ENCODE measurements at regions not wholly inside any gene's neighbourhood (a gene's known extent, or its start where the extent isn't known, plus 50 kb on each side); places are given as distances from the start of the nearest gene placed in this dataset.

DNA sequence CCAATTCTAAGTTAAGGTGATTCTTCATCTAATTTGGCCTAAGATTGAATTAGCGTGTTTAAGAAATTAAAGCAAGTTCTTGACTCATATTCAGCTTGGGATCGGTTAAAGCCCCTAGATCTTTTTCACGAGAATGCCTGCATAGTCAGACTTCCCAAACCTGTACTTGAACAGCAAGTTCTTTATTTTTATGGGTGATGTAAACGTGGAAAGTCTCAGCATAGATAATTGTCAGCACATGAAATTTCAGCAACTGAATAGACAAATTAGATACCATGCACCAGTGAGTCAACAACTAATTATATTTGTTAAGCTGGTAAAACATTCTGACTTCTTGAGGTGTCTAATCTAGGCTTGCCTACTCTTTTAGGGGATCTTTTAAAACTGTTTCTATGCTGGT lies 183.1 kb upstream of the TNFAIP3 start:
- intact Hi-C loops (cut with micrococcal nuclease; ENCODE audit: unreplicated experiment) = no loop called here
- TF ChIP-seq, protein P1, sequence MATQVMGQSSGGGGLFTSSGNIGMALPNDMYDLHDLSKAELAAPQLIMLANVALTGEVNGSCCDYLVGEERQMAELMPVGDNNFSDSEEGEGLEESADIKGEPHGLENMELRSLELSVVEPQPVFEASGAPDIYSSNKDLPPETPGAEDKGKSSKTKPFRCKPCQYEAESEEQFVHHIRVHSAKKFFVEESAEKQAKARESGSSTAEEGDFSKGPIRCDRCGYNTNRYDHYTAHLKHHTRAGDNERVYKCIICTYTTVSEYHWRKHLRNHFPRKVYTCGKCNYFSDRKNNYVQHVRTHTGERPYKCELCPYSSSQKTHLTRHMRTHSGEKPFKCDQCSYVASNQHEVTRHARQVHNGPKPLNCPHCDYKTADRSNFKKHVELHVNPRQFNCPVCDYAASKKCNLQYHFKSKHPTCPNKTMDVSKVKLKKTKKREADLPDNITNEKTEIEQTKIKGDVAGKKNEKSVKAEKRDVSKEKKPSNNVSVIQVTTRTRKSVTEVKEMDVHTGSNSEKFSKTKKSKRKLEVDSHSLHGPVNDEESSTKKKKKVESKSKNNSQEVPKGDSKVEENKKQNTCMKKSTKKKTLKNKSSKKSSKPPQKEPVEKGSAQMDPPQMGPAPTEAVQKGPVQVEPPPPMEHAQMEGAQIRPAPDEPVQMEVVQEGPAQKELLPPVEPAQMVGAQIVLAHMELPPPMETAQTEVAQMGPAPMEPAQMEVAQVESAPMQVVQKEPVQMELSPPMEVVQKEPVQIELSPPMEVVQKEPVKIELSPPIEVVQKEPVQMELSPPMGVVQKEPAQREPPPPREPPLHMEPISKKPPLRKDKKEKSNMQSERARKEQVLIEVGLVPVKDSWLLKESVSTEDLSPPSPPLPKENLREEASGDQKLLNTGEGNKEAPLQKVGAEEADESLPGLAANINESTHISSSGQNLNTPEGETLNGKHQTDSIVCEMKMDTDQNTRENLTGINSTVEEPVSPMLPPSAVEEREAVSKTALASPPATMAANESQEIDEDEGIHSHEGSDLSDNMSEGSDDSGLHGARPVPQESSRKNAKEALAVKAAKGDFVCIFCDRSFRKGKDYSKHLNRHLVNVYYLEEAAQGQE (IDR thresholded peaks at IDR 0.05; ENCODE audit: insufficient read depth in 1 of 2, low read depth in 2 of 2, low read length in 1 of 2) = no peak
- TF ChIP-seq POLR2AphosphoS5 (IDR thresholded peaks at IDR 0.05; ENCODE audit: low read depth, low read length) (no peak), SIN3A (IDR thresholded peaks at IDR 0.05; ENCODE audit: borderline replicate concordance, insufficient read depth, low read depth, low read length) (no peak), TCF7L2 (IDR thresholded peaks at IDR 0.05; ENCODE audit: low read depth, low read length) (no peak)
- TF ChIP-seq, protein P2, sequence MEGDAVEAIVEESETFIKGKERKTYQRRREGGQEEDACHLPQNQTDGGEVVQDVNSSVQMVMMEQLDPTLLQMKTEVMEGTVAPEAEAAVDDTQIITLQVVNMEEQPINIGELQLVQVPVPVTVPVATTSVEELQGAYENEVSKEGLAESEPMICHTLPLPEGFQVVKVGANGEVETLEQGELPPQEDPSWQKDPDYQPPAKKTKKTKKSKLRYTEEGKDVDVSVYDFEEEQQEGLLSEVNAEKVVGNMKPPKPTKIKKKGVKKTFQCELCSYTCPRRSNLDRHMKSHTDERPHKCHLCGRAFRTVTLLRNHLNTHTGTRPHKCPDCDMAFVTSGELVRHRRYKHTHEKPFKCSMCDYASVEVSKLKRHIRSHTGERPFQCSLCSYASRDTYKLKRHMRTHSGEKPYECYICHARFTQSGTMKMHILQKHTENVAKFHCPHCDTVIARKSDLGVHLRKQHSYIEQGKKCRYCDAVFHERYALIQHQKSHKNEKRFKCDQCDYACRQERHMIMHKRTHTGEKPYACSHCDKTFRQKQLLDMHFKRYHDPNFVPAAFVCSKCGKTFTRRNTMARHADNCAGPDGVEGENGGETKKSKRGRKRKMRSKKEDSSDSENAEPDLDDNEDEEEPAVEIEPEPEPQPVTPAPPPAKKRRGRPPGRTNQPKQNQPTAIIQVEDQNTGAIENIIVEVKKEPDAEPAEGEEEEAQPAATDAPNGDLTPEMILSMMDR (IDR thresholded peaks at IDR 0.05) = no peak
- DNase-seq (ENCODE audit: low read depth, low spot score) (no peak), ATAC-seq (no peak)
- no peaks in the 10 kb centered on the region for H3K9me3 ChIP-seq (ENCODE audit: control insufficient read depth, insufficient read depth, low read depth, low read length)
- no peak overlapping the region for H3K27ac ChIP-seq (ENCODE audit: low read length)
- no peaks in the 10 kb centered on the region; the same call in 1 of the 2 replicates for H3K27me3 ChIP-seq (ENCODE audit: control insufficient read depth, insufficient read depth, low read length)
- H3K4me3 ChIP-seq (ENCODE audit: low read depth in 2 of 2, low read length in 2 of 2) = no peak overlapping the region
- H3K4me1 ChIP-seq (ENCODE audit: control insufficient read depth, insufficient read depth, low read length) = no peaks in the 10 kb centered on the region
- POLR2A ChIA-PET = no interaction called here
- in situ Hi-C loops (cut with HindIII; ENCODE audit: low pct_unique_long_range_greater_than_20kb, low sequenced_read_pairs) = no loop called here
- no TSS peak for BruUV-seq (replicated peaks)
- no peaks in the 10 kb centered on the region for H3K36me3 ChIP-seq (ENCODE audit: control insufficient read depth, insufficient read depth, low read length)
- CTCF ChIA-PET = no interaction called here

DNA sequence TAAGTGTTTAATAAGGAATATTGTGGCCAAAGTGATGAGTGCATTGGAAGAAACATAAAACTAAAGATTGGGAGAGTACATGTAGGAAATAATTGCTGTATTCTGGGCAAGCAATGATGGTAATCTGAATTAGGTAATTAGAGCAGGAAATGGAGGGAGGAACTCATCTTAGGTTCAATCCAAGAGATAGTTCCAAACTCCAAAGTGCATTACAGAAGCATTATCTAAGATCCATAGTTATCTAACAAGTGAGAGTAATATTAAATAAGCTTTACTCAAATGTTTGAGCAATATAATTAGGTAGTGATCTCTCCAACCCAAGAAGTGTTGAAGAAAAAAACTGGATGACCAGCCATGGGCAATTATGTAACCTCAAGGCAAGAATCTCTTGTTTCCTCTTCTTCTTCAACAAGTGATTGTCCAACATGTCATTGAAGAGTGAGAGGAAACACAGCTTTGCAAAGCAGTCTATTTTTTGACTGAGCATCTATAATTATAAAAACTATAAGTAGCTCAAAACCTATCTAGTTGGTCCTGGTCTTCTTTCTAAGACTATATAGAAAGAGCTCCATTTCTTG lies 181.2 kb upstream of the TNFAIP3 start:
- Histone ChIP-seq H3K27me3 (ENCODE audit: control insufficient read depth, insufficient read depth, low read length) (no peaks in the 10 kb centered on the region; the same call in 1 of the 2 replicates), H3K36me3 (ENCODE audit: control insufficient read depth, insufficient read depth, low read length) (no peaks in the 10 kb centered on the region), H3K4me1 (ENCODE audit: control insufficient read depth, insufficient read depth, low read length) (no peaks in the 10 kb centered on the region), H3K27ac (ENCODE audit: low read length) (no peak overlapping the region), H3K9me3 (ENCODE audit: control insufficient read depth, insufficient read depth, low read depth, low read length) (no peaks in the 10 kb centered on the region), H3K4me3 (ENCODE audit: low read depth in 2 of 2, low read length in 2 of 2) (no peak overlapping the region)
- no peak for DNase-seq (ENCODE audit: low read depth, low spot score)
- in situ Hi-C loops (cut with HindIII; ENCODE audit: low pct_unique_long_range_greater_than_20kb, low sequenced_read_pairs) = no loop called here
- intact Hi-C loops (cut with micrococcal nuclease; ENCODE audit: unreplicated experiment) = no loop called here
- TF ChIP-seq TCF7L2 (IDR thresholded peaks at IDR 0.05; ENCODE audit: low read depth, low read length) (no peak), POLR2AphosphoS5 (IDR thresholded peaks at IDR 0.05; ENCODE audit: low read depth, low read length) (no peak), SIN3A (IDR thresholded peaks at IDR 0.05; ENCODE audit: borderline replicate concordance, insufficient read depth, low read depth, low read length) (no peak)
- TF ChIP-seq, protein P1 (IDR thresholded peaks at IDR 0.05; ENCODE audit: insufficient read depth in 1 of 2, low read depth in 2 of 2, low read length in 1 of 2) = no peak
- TF ChIP-seq, protein P2 (IDR thresholded peaks at IDR 0.05) = no peak
- no peak for ATAC-seq
- no TSS peak for BruUV-seq (replicated peaks)
- CTCF ChIA-PET = no interaction called here
- POLR2A ChIA-PET = no interaction called here

Data from Panc1 (cell line).